ENCODE measurements at regions not wholly inside any gene's neighbourhood (a gene's known extent, or its start where the extent isn't known, plus 50 kb on each side); places are given as distances from the start of the nearest gene placed in this dataset.

GRCh38 chr1:9438431-9439073, 100.7 kb upstream of the SLC25A33 start (continued):
- TF ChIP-seq ZNF607 (CRISPR knock-in tag; IDR thresholded peaks at IDR 0.05; ENCODE audit: borderline replicate concordance) (peak; percentile 58), ZNF317 (CRISPR knock-in tag; IDR thresholded peaks at IDR 0.05) (no peak), NFE2 (CRISPR knock-in tag; IDR thresholded peaks at IDR 0.05) (no peak), ZBTB39 (CRISPR knock-in tag; IDR thresholded peaks at IDR 0.05) (no peak), PRDM4 (CRISPR knock-in tag; IDR thresholded peaks at IDR 0.05; ENCODE audit: borderline replicate concordance) (no peak), ETV5 (CRISPR knock-in tag; IDR thresholded peaks at IDR 0.05; ENCODE audit: borderline replicate concordance) (peak; percentile 11; the same call in 1 of the 2 replicates), ZMYM2 (CRISPR knock-in tag; IDR thresholded peaks at IDR 0.05) (no peak), DBP (CRISPR knock-in tag; IDR thresholded peaks at IDR 0.05; ENCODE audit: not compliant biosample characterization) (no peak), NFE2L2 (IDR thresholded peaks at IDR 0.05; ENCODE audit: low read length) (no peak), PBX2 (CRISPR knock-in tag; IDR thresholded peaks at IDR 0.05) (0 out of 2 replicates have a peak, but pooled peaks have one; percentile 13), SMAD1 (CRISPR knock-in tag; IDR thresholded peaks at IDR 0.05; ENCODE audit: borderline replicate concordance, low read depth) (no peak), ZNF691 (CRISPR knock-in tag; IDR thresholded peaks at IDR 0.05; ENCODE audit: borderline replicate concordance, low read depth) (no peak), TFAP4 (IDR thresholded peaks at IDR 0.05; ENCODE audit: borderline replicate concordance, low read depth) (peak; percentile 93), MED8 (CRISPR knock-in tag; IDR thresholded peaks at IDR 0.05; ENCODE audit: insufficient replicate concordance) (no peak), SP1 (IDR thresholded peaks at IDR 0.05) (no peak), SP1 (CRISPR knock-in tag; IDR thresholded peaks at IDR 0.05) (no peak), SAP130 (CRISPR knock-in tag; IDR thresholded peaks at IDR 0.05; ENCODE audit: low read depth) (peak; percentile 86), UBTF (CRISPR knock-in tag; IDR thresholded peaks at IDR 0.05) (peak; percentile 67; the same call in 1 of the 2 replicates), ZNF605 (CRISPR knock-in tag; IDR thresholded peaks at IDR 0.05) (peak; percentile 29; the same call in 1 of the 2 replicates)
